ENCODE measurements at regions not wholly inside any gene's neighbourhood (a gene's known extent, or its start where the extent isn't known, plus 50 kb on each side); places are given as distances from the start of the nearest gene placed in this dataset.

DNA sequence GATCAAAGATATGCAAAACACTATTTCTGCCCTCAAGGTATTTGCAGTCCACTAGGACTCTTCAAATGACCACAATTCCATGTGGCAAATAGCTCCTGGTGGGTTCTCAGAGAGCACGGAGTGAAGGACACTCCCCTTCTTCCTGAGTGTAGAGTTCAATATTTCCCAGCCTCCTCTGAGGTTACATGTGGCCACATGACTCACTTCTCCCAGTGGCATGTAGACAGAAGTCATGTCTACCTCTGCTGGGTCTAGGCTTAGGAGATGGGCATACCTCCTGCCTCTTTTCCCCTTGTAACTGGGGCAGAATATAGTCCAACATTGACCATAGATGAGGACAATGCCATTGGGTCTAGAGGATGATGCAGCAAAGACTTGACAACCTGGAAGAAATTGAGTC is 191.4 kb downstream of the MIS18A start:
- no peak for TF ChIP-seq SIN3A (IDR thresholded peaks at IDR 0.05; ENCODE audit: borderline replicate concordance, insufficient read depth, low read depth, low read length)
- TF ChIP-seq, protein P1, sequence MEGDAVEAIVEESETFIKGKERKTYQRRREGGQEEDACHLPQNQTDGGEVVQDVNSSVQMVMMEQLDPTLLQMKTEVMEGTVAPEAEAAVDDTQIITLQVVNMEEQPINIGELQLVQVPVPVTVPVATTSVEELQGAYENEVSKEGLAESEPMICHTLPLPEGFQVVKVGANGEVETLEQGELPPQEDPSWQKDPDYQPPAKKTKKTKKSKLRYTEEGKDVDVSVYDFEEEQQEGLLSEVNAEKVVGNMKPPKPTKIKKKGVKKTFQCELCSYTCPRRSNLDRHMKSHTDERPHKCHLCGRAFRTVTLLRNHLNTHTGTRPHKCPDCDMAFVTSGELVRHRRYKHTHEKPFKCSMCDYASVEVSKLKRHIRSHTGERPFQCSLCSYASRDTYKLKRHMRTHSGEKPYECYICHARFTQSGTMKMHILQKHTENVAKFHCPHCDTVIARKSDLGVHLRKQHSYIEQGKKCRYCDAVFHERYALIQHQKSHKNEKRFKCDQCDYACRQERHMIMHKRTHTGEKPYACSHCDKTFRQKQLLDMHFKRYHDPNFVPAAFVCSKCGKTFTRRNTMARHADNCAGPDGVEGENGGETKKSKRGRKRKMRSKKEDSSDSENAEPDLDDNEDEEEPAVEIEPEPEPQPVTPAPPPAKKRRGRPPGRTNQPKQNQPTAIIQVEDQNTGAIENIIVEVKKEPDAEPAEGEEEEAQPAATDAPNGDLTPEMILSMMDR (IDR thresholded peaks at IDR 0.05) = no peak
- no peak for TF ChIP-seq REST (IDR thresholded peaks at IDR 0.05; ENCODE audit: insufficient read depth in 1 of 2, low read depth in 2 of 2, low read length in 1 of 2)
- no peak for TF ChIP-seq POLR2AphosphoS5 (IDR thresholded peaks at IDR 0.05; ENCODE audit: low read depth, low read length)
- no peak for TF ChIP-seq TCF7L2 (IDR thresholded peaks at IDR 0.05; ENCODE audit: low read depth, low read length)

Data from Panc1 (cell line).